GM10248 (cell line): ENCODE measurements at regions not wholly inside any gene's neighbourhood (a gene's known extent, or its start where the extent isn't known, plus 50 kb on each side); places are given as distances from the start of the nearest gene placed in this dataset.
"Not testable (repeated sequence)": the region's sequence is repeated elsewhere in the genome, so short reads cannot be mapped to it uniquely, and the experiment has no call there.

ENCODE experiments used
- CTCF ChIA-PET: fragments of 300-600 bp; sonication (Branson Sonifier 250); formaldehyde crosslinking; extraction: SDS; loops from one replicate; lab custom pipeline; 2021; ENCODE audit warnings: antibody characterized with exemption; lab: Yijun Ruan, JAX
- POLR2A ChIA-PET: fragments of 350-650 bp; sonication (Branson Sonifier 250); formaldehyde crosslinking; extraction: SDS; loops from one replicate; lab custom pipeline; 2020; ENCODE audit warnings: antibody characterized with exemption; lab: Yijun Ruan, JAX
- DNase-seq: peaks from one replicate; pipeline ENCODE4 v3.0.0; 2012; ENCODE audit errors: extremely low spot score
- CTCF ChIP-seq: IDR thresholded peaks from 2 replicates; pipeline ENCODE4 v1.5.1; 2012; ENCODE audit warnings: mild to moderate bottlenecking, low read depth; ENCODE audit errors: extremely low read depth, missing control alignments, control extremely low read depth

GRCh38 chr1:34366875-34367624 lies 190.3 kb downstream of the C1orf94 start:
- TF ChIP-seq CTCF, result no peak
- no peak for DNase-seq
- ChIA-PET CTCF (no interaction called here), POLR2A (no interaction called here)

GRCh38 chr1:34367954-34368353 lies 191.2 kb downstream of the C1orf94 start:
- TF ChIP-seq CTCF, result no peak
- ChIA-PET POLR2A (no interaction called here), CTCF (no interaction called here)
- no peak for DNase-seq

- no peak for TF ChIP-seq CTCF
- ChIA-PET POLR2A (no interaction called here), CTCF (no interaction called here)
- DNase-seq, result no peak
These were observed 193.2 kb downstream of the C1orf94 start for GRCh38 chr1:34369701-34370455.

GRCh38 chr1:34370748-34371147 lies 194.0 kb downstream of the C1orf94 start:
- no peak for TF ChIP-seq CTCF
- no peak for DNase-seq
- CTCF ChIA-PET, result interaction anchor here (1.2 kb wide), 1 partner anchor 8 kb away, joined by 3 read pairs; no protein-coding TSS in a partner anchor
- POLR2A ChIA-PET, result no interaction called here

GRCh38 chr1:34371179-34371578 lies 194.5 kb downstream of the C1orf94 start:
- CTCF ChIA-PET, result interaction anchor here (1.2 kb wide), 1 partner anchor 8 kb away, joined by 3 read pairs; no protein-coding TSS in a partner anchor

GRCh38 chr1:34371829-34372532 lies 195.3 kb downstream of the C1orf94 start:
- no peak for TF ChIP-seq CTCF
- ChIA-PET POLR2A (no interaction called here), CTCF (interaction anchor here (1.2 kb wide), 1 partner anchor 11 kb away, joined by 4 read pairs; no protein-coding TSS in a partner anchor)
- DNase-seq, result no peak

More at GRCh38 chr1:34371179-34371578, 194.5 kb downstream of the C1orf94 start:
- POLR2A ChIA-PET, DNase-seq: not testable (repeated sequence)
